WERI-Rb-1 (cell line): ENCODE measurements at regions not wholly inside any gene's neighbourhood (a gene's known extent, or its start where the extent isn't known, plus 50 kb on each side); places are given as distances from the start of the nearest gene placed in this dataset.

Source experiments
- DNase-seq: peaks from one replicate; pipeline ENCODE4 v3.0.0-alpha.2; 2020
- H3K27ac ChIP-seq: fragments of 250-450 bp; sonication (Bioruptor Pico); 2 replicates; pipeline ENCODE4 v1.5.1; 2020; ENCODE audit warnings: mild to moderate bottlenecking, moderate library complexity
- H3K27me3 ChIP-seq: fragments of 250-450 bp; sonication (Bioruptor Pico); 2 replicates; pipeline ENCODE4 v1.5.1; 2021; ENCODE audit warnings: mild to moderate bottlenecking, low read depth, moderate library complexity; ENCODE audit not compliant: insufficient read depth, severe bottlenecking
- H3K36me3 ChIP-seq: fragments of 250-450 bp; sonication (Bioruptor Pico); 2 replicates; pipeline ENCODE4 v1.5.1; 2020; ENCODE audit warnings: mild to moderate bottlenecking, moderate library complexity
- H3K4me3 ChIP-seq: 2 replicates; pipeline ENCODE4 v1.5.1; 2011; ENCODE audit warnings: low read depth, mild to moderate bottlenecking, control low read depth, low read length
- H3K9me3 ChIP-seq: fragments of 250-450 bp; sonication (Bioruptor Pico); 2 replicates; pipeline ENCODE4 v1.5.1; 2021; ENCODE audit warnings: mild to moderate bottlenecking, moderate library complexity; ENCODE audit not compliant: severe bottlenecking
- TF ChIP-seq, protein P1 (sequence below): IDR thresholded peaks from 2 replicates; pipeline ENCODE4 v1.5.1; 2011; ENCODE audit warnings: low read depth, mild to moderate bottlenecking, control low read depth, inconsistent platforms, low read length

DNA sequence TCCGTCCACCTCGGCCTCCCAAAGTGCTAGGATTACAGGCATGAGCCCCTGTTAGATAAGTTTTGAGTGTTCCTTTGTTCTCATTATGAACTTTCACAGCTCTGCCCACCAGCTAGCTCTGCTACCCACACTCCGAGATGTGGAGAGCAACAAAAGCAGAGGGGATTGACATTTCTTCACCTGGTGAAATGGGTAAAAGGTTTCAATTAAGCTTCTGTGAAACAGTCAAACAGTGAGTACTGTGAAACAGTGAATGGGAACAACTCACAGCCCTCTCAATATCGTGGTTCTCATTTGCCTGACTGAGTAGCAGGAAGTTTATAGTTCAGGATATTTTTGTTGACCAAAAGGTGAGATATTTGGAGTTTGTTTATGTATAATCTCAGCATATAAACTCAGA, 412.8 kb downstream of the CD83 start:
- no peak overlapping the region for H3K4me3 ChIP-seq
- DNase-seq, result no peak
- TF ChIP-seq, protein P1, sequence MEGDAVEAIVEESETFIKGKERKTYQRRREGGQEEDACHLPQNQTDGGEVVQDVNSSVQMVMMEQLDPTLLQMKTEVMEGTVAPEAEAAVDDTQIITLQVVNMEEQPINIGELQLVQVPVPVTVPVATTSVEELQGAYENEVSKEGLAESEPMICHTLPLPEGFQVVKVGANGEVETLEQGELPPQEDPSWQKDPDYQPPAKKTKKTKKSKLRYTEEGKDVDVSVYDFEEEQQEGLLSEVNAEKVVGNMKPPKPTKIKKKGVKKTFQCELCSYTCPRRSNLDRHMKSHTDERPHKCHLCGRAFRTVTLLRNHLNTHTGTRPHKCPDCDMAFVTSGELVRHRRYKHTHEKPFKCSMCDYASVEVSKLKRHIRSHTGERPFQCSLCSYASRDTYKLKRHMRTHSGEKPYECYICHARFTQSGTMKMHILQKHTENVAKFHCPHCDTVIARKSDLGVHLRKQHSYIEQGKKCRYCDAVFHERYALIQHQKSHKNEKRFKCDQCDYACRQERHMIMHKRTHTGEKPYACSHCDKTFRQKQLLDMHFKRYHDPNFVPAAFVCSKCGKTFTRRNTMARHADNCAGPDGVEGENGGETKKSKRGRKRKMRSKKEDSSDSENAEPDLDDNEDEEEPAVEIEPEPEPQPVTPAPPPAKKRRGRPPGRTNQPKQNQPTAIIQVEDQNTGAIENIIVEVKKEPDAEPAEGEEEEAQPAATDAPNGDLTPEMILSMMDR, result no peak
- H3K9me3 ChIP-seq, result peaks cover 3% of the 10 kb centered on the region
- H3K36me3 ChIP-seq, result no peaks in the 10 kb centered on the region
- no peak overlapping the region for H3K27ac ChIP-seq
- no peaks in the 10 kb centered on the region for H3K27me3 ChIP-seq

DNA sequence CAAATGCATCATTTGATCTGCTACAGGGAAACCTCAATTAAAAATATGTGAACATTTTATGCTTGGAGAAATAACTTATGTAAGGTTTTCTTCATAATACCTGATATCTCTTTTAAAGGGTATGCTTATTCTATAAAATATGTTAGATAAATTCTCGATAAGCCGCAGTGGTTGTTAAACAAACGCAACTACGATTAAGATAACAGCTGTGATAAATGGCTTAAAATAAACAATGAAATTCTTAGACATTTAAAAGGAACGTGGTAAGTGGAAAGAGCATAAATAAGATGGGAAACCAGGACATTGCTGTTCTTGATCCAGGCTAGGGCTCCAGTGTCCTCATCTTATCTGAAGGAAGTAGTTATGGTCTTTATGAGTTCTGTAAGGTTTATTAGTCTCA, 415.9 kb downstream of the CD83 start:
- no peaks in the 10 kb centered on the region for H3K27me3 ChIP-seq
- no peak overlapping the region for H3K27ac ChIP-seq
- DNase-seq, result no peak
- H3K36me3 ChIP-seq, result no peaks in the 10 kb centered on the region
- H3K9me3 ChIP-seq, result no peaks in the 10 kb centered on the region
- TF ChIP-seq, protein P1, result no peak
- no peak overlapping the region for H3K4me3 ChIP-seq

DNA sequence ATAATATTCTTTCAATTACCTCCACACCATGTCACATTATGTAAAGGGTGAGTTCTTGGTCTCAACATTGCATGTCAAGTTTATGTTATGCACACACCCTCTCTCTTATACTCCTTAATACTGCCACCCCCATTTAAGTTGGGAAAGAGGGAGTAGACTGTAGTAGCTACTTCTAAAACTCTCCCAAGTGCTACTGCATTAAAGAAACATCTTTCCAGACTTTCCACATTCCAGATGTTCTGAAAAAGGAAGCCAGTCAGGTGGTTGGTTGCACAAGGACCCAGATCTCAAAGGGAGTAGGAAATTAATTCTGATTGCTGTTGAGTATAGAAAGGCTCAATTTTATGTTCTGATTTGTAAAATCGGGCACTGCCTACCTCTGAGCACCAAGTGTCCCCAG, 419.5 kb downstream of the CD83 start:
- H3K27ac ChIP-seq, result no peak overlapping the region
- H3K36me3 ChIP-seq, result no peaks in the 10 kb centered on the region
- no peaks in the 10 kb centered on the region for H3K27me3 ChIP-seq
- H3K4me3 ChIP-seq, result no peak overlapping the region
- DNase-seq, result no peak
- H3K9me3 ChIP-seq, result no peaks in the 10 kb centered on the region
- TF ChIP-seq, protein P1, result no peak

DNA sequence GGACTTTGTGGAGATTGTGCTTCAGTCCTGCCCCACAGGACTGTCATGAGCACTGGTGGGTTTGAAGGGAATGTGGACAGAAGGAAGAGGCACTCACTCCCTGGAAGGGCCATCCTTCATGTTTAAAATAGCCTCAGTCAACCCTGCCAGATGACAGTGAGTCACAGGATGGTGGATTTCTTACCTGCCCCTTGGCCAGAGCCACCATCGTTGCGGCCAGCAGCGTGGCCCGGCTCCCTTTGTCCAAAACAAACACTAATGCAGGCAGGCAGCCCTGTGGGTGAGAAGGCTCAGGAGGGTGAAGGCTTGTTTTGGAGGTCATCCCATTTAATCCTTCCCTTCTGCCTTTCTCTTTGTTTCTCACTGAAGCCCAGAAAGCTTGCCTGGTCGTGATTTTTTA, 422.7 kb downstream of the CD83 start:
- H3K4me3 ChIP-seq, result no peak overlapping the region
- DNase-seq, result no peak
- TF ChIP-seq, protein P1, result no peak

DNA sequence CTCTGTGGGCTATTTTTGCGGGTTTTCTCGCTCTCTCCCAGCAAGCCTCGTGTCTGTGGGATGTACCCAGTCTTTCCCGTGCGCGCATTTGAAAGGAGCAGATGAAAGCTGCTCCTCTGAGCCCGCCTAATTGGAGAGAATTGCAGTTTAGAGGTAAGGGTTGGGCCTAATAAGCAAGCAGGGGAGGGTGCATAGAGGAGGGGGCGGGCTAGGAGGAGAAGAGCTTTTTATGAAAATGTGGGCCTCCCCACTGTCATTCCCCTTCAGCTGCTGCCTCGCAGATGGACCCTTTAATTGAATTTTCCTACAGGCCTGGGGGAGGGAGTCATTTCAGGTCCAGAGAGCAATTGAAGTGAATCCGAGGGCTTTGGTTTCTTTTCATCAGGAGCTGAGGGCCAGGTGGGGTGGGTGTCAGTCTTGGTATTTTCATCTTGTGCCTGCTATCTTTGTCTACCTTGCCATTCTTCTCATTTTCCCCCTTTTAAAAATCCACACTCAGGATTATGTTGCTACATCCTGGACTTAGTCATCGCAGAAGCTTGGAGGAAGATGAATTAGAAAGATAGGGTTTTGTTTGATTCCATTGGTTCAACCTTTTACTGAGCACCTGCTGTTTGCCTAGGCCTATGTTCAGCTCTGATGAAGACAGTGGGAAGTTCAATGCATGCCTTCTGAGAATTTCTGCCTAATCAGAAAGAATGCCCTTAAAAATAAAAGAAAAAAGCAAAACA, 423.4 kb downstream of the CD83 start:
- TF ChIP-seq, protein P1, result no peak
- Histone ChIP-seq H3K27me3 (no peaks in the 10 kb centered on the region), H3K27ac (no peak overlapping the region), H3K9me3 (no peaks in the 10 kb centered on the region), H3K4me3 (no peak overlapping the region), H3K36me3 (no peaks in the 10 kb centered on the region)
- no peak for DNase-seq

More for the DNA sequence above, 422.7 kb downstream of the CD83 start:
- Histone ChIP-seq H3K27me3 (no peaks in the 10 kb centered on the region), H3K27ac (no peak overlapping the region), H3K36me3 (no peaks in the 10 kb centered on the region), H3K9me3 (no peaks in the 10 kb centered on the region)
